Keratinocyte (primary cell): ENCODE measurements at regions not wholly inside any gene's neighbourhood (a gene's known extent, or its start where the extent isn't known, plus 50 kb on each side); places are given as distances from the start of the nearest gene placed in this dataset.

Experiments
- DNase-seq: peaks from one replicate; pipeline ENCODE4 v3.0.0-alpha.2; 2011; ENCODE audit warnings: low read depth, missing footprints, low spot score
- FAIRE-seq: peaks from 2 replicates; lab custom pipeline; 2011; peaks lifted over from hg19 to GRCh38; lab: Jason Lieb, UNC
- H2AFZ ChIP-seq: 2 replicates; pipeline ENCODE4 v1.6.0; 2012; ENCODE audit warnings: low read length, control low read depth, inconsistent platforms; ENCODE audit not compliant: control insufficient read depth
- H3K27ac ChIP-seq: 2 replicates; pipeline ENCODE4 v1.5.1; 2011; ENCODE audit warnings: low read length; ENCODE audit not compliant: control insufficient read depth, insufficient read depth
- H3K27me3 ChIP-seq: 3 replicates; pipeline ENCODE4 v1.6.0; 2011; ENCODE audit warnings: low read length; ENCODE audit not compliant: control insufficient read depth, insufficient read depth; ENCODE audit errors: extremely low read depth
- H3K36me3 ChIP-seq, 2 experiments: 2 replicates in 1 of 2; 3 replicates in 1 of 2; pipeline ENCODE4 v1.5.1; 2011; ENCODE audit warnings: low read length in 2 of 2, mild to moderate bottlenecking in 1 of 2; ENCODE audit not compliant: control insufficient read depth in 2 of 2, insufficient read depth in 2 of 2; ENCODE audit errors: extremely low read depth in 1 of 2
- H3K4me1 ChIP-seq: 3 replicates; pipeline ENCODE4 v1.5.1; 2011; ENCODE audit warnings: low read length; ENCODE audit not compliant: control insufficient read depth, insufficient read depth; ENCODE audit errors: extremely low read depth
- H3K4me2 ChIP-seq: 3 replicates; pipeline ENCODE4 v1.6.0; 2011; ENCODE audit warnings: low read depth, low read length; ENCODE audit not compliant: control insufficient read depth, insufficient read depth; ENCODE audit errors: extremely low read depth
- H3K4me3 ChIP-seq, 3 experiments: fragments of 200-600 bp in 1 of 3; sonication (generic) in 1 of 3; 2 replicates in 2 of 3; 3 replicates in 1 of 3; pipeline ENCODE4 v1.5.1; 2011 to 2016; ENCODE audit warnings: low read length in 3 of 3, mild to moderate bottlenecking in 3 of 3, control low read depth in 2 of 3, inconsistent platforms in 1 of 3, low read depth in 1 of 3, mixed read lengths in 1 of 3, mixed run types in 1 of 3, moderate library complexity in 1 of 3; ENCODE audit not compliant: control insufficient read depth in 2 of 3, insufficient read depth in 2 of 3; ENCODE audit errors: extremely low read depth in 1 of 3
- H3K79me2 ChIP-seq: 2 replicates; pipeline ENCODE4 v1.6.0; 2012; ENCODE audit warnings: low read length; ENCODE audit not compliant: control insufficient read depth, insufficient read depth
- H3K9ac ChIP-seq: 3 replicates; pipeline ENCODE4 v1.6.0; 2011; ENCODE audit warnings: low read length; ENCODE audit not compliant: control insufficient read depth, insufficient read depth; ENCODE audit errors: extremely low read depth
- H3K9me1 ChIP-seq: 3 replicates; pipeline ENCODE4 v1.6.0; 2011; ENCODE audit warnings: low read length; ENCODE audit not compliant: control insufficient read depth, insufficient read depth; ENCODE audit errors: extremely low read depth
- H3K9me3 ChIP-seq: 2 replicates; pipeline ENCODE4 v1.5.1; 2012; ENCODE audit warnings: low read depth, low read length; ENCODE audit not compliant: control insufficient read depth
- H4K20me1 ChIP-seq: 3 replicates; pipeline ENCODE4 v1.6.0; 2011; ENCODE audit warnings: low read length; ENCODE audit not compliant: control insufficient read depth, insufficient read depth; ENCODE audit errors: extremely low read depth
- EZH2 ChIP-seq: IDR thresholded peaks from one replicate; pipeline ENCODE4 v1.6.1; 2012; ENCODE audit warnings: inconsistent platforms, mild to moderate bottlenecking, low read length, moderate library complexity
- dilution Hi-C: fragments of 300-500 bp; cut with MboI; formaldehyde crosslinking; loops from one replicate; pipeline ENCODE4 v1.7.0; 2020; ENCODE audit warnings: low sequenced_read_pairs; ENCODE audit not compliant: extremely low pct_ligation_motif_present
- TF ChIP-seq, protein P1 (sequence below), 3 experiments: IDR thresholded peaks in 1 of 3; conservative IDR thresholded peaks in 1 of 3; optimal IDR thresholded peaks in 1 of 3; 2 replicates in 2 of 3; 3 replicates in 1 of 3; pipeline versions ENCODE3 to v1.5.1; 2011; ENCODE audit warnings: low read length in 3 of 3, mild to moderate bottlenecking in 3 of 3, moderate library complexity in 2 of 3, control low read depth in 1 of 3, inconsistent platforms in 1 of 3; ENCODE audit not compliant: insufficient read depth in 2 of 3; ENCODE audit errors: extremely low read depth in 1 of 3

DNA sequence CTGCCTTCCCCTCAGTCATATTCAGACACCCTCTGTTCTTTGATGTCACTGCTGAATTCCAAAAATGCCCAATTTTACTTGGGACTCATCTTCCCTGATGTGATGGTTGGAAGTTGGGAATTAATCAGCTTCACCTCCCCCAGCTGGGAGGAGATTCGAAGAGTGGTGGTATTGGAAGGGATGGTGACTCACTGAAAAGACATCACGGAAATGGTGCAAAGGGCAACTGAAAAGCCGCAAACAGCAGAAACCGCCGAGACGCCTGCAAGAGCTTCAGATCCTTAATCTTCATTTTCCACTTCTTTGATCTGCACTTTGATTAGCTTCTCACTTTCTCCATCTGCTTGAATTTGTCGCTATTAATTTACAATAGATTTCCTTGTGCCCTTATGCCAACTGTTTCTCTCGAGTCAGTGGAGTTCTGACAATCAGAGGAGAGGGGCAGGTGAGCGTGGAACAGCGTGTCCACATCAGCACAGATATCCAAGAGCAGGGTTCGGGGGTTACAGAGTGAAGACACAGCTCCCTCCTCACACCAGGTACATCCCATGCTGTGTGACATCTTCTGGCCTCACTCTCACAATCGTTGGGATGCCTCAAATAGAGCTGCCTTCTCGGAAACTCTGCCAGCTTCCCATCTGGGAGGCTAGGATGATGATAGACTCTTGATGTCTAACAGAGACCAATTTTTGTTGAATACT lies 325.4 kb downstream of the BRD1 start:
- TF ChIP-seq EZH2 = no peak
- TF ChIP-seq, protein P1, sequence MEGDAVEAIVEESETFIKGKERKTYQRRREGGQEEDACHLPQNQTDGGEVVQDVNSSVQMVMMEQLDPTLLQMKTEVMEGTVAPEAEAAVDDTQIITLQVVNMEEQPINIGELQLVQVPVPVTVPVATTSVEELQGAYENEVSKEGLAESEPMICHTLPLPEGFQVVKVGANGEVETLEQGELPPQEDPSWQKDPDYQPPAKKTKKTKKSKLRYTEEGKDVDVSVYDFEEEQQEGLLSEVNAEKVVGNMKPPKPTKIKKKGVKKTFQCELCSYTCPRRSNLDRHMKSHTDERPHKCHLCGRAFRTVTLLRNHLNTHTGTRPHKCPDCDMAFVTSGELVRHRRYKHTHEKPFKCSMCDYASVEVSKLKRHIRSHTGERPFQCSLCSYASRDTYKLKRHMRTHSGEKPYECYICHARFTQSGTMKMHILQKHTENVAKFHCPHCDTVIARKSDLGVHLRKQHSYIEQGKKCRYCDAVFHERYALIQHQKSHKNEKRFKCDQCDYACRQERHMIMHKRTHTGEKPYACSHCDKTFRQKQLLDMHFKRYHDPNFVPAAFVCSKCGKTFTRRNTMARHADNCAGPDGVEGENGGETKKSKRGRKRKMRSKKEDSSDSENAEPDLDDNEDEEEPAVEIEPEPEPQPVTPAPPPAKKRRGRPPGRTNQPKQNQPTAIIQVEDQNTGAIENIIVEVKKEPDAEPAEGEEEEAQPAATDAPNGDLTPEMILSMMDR (optimal IDR thresholded peaks at IDR 0.05 in 1 of 3, IDR thresholded peaks at IDR 0.05 in 1 of 3, conservative IDR thresholded peaks at IDR 0.05 in 1 of 3; ENCODE audit: extremely low read depth in 1 of 3, insufficient read depth in 2 of 3, low read length in 3 of 3) = no peak
- Histone ChIP-seq H3K79me2 (no peaks in the 10 kb centered on the region), H3K4me3 (no peak overlapping the region), H3K9ac (no peak overlapping the region), H3K9me3 (peaks cover 25% of the 10 kb centered on the region), H4K20me1 (no peaks in the 10 kb centered on the region), H3K4me1 (no peaks in the 10 kb centered on the region), H3K27me3 (no peaks in the 10 kb centered on the region), H3K36me3 (no peaks in the 10 kb centered on the region), H3K4me2 (no peak overlapping the region), H2AFZ (no peak overlapping the region), H3K9me1 (no peaks in the 10 kb centered on the region), H3K27ac (no peak overlapping the region)
- dilution Hi-C loops = no loop called here
- DNase-seq (no peak), FAIRE-seq (no peak)

DNA sequence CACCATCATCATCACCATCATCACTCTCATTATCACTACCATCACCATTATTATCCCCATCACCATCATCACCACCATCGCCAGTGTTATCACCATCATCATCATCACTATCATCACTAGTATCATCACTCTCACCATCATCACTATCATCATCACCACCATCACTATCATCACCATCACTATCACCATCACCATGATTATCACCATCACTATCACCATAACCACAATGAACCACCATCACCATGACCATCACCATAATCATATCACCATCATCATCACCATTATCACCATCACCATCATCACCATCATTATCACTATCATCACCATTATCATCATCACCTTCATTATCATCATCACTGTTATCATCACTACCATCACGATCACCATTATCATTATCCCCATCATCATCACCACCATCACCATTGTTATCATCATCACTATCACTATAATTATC lies 326.7 kb downstream of the BRD1 start:
- H3K36me3 ChIP-seq = no peaks in the 10 kb centered on the region
- no peaks in the 10 kb centered on the region for H3K4me1 ChIP-seq
- TF ChIP-seq EZH2 = no peak
- TF ChIP-seq, protein P1 (optimal IDR thresholded peaks at IDR 0.05 in 1 of 3, IDR thresholded peaks at IDR 0.05 in 1 of 3, conservative IDR thresholded peaks at IDR 0.05 in 1 of 3; ENCODE audit: extremely low read depth in 1 of 3, insufficient read depth in 2 of 3, low read length in 3 of 3) = no peak
- no peaks in the 10 kb centered on the region for H3K79me2 ChIP-seq
- no peaks in the 10 kb centered on the region for H3K27me3 ChIP-seq
- no peak overlapping the region for H3K4me3 ChIP-seq
- no peak for DNase-seq
- dilution Hi-C loops = no loop called here
- H3K9me1 ChIP-seq = no peaks in the 10 kb centered on the region
- H4K20me1 ChIP-seq = no peaks in the 10 kb centered on the region
- H3K4me2 ChIP-seq = no peak overlapping the region
- H2AFZ ChIP-seq = no peak overlapping the region
- H3K27ac ChIP-seq = no peak overlapping the region
- FAIRE-seq = no peak
- H3K9ac ChIP-seq = no peak overlapping the region
- peaks cover 25% of the 10 kb centered on the region for H3K9me3 ChIP-seq
